Upper lobe of right lung (tissue), 1 donor: ENCODE measurements at regions not wholly inside any gene's neighbourhood (a gene's known extent, or its start where the extent isn't known, plus 50 kb on each side); places are given as distances from the start of the nearest gene placed in this dataset.
"Not testable (repeated sequence)": the region's sequence is repeated elsewhere in the genome, so short reads cannot be mapped to it uniquely, and the experiment has no call there.

Experiments used
- ATAC-seq: fragments of 200-7000 bp; cut with Tn5 transposase; one replicate; pipeline ENCODE4 v1.9.1; 2020; ENCODE audit warnings: mild to moderate bottlenecking, moderate library complexity
- DNase-seq: peaks from one replicate; pipeline ENCODE4 v3.0.0-alpha.2; 2020
- H3K27ac ChIP-seq: fragments of 200-600 bp; one replicate; pipeline ENCODE4 v1.8.0; 2022
- H3K27me3 ChIP-seq: fragments of 200-600 bp; one replicate; pipeline ENCODE4 v1.8.0; 2022; ENCODE audit warnings: mild to moderate bottlenecking
- H3K36me3 ChIP-seq: fragments of 200-600 bp; one replicate; pipeline ENCODE4 v1.8.0; 2022
- H3K4me1 ChIP-seq: fragments of 200-600 bp; one replicate; pipeline ENCODE4 v1.8.0; 2022
- H3K4me3 ChIP-seq: fragments of 200-600 bp; one replicate; pipeline ENCODE4 v1.8.0; 2022; ENCODE audit warnings: mild to moderate bottlenecking
- H3K9me3 ChIP-seq: fragments of 200-600 bp; one replicate; pipeline ENCODE4 v1.8.0; 2022
- intact Hi-C: fragments of 100-400 bp; cut with DNase I; formaldehyde crosslinking; loops from one replicate; pipeline ENCODE4 v1.11.0; 2022
- TF ChIP-seq, protein P1 (sequence below): fragments of 200-600 bp; IDR thresholded peaks from one replicate; pipeline ENCODE4 v1.8.0; 2022; ENCODE audit warnings: antibody characterized with exemption
- donor health status: DM: no; HTN: yes; CAD: no; lungs with severe emphysema.

DNA sequence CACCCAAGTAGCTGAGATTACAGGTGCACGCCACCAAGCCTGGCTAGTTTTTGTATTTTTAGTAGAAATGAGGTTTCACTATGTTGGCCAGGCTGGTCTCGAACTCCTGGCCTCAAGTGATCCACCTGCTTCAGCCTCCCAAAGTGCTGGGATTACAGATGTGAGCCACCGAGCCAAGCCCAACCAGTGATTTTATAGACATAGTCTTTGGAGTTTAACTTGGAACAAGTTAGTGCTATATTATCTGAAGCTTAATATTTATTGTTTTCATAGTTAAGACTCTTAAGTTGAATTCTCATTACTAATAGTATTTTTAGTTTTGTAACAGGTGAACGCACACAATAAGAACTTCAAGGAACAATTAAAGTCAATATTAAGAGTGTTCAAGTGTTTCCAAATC lies 122.1 kb downstream of the SPAG6 start:
- H3K9me3 ChIP-seq, H3K4me3 ChIP-seq, H3K27ac ChIP-seq, DNase-seq, H3K36me3 ChIP-seq, ATAC-seq, intact Hi-C loops, H3K4me1 ChIP-seq: not testable (repeated sequence)
- peaks cover 12% of the 10 kb centered on the region for H3K27me3 ChIP-seq

DNA sequence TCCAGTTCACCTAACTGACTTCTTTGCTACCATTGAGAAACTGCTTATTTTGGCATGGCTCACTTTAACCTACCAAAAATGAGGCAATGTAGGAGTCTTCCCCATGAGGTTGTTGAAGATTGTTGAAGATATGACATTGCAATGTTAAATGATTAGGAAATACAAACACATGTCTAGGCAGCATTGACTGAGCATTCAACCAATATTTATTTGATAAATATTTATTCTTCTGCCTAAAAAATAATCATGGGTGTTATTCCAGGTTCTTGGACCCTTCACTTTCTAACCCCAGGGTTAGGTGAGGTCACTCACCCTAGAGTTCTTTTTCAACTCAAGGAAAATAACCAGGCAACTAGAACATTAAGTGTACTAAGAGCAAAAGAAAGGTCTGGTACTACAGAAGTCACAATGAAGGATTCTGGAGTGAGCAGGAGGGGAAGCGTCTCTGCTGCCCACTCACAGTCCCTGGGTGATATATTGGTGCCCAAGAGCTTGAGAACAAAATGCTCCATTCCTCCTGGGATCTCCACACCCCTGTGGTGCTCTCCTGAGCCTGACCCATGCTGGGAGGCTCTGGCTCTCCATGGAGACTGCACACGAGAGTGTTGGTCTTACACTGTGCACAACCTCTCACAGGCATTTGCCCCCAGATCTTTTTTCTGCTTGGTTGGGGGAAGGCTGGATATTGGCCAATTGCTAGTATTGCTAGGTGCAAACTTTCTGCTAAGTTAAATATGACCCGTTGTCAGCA lies 123.4 kb downstream of the SPAG6 start:
- Histone ChIP-seq H3K36me3 (no peaks in the 10 kb centered on the region), H3K27ac (no peak overlapping the region), H3K27me3 (peaks cover 25% of the 10 kb centered on the region), H3K4me3 (no peak overlapping the region), H3K9me3 (no peaks in the 10 kb centered on the region), H3K4me1 (no peaks in the 10 kb centered on the region)
- intact Hi-C loops: no loop called here
- DNase-seq (no peak), ATAC-seq (peak; percentile 13)
- TF ChIP-seq, protein P1, sequence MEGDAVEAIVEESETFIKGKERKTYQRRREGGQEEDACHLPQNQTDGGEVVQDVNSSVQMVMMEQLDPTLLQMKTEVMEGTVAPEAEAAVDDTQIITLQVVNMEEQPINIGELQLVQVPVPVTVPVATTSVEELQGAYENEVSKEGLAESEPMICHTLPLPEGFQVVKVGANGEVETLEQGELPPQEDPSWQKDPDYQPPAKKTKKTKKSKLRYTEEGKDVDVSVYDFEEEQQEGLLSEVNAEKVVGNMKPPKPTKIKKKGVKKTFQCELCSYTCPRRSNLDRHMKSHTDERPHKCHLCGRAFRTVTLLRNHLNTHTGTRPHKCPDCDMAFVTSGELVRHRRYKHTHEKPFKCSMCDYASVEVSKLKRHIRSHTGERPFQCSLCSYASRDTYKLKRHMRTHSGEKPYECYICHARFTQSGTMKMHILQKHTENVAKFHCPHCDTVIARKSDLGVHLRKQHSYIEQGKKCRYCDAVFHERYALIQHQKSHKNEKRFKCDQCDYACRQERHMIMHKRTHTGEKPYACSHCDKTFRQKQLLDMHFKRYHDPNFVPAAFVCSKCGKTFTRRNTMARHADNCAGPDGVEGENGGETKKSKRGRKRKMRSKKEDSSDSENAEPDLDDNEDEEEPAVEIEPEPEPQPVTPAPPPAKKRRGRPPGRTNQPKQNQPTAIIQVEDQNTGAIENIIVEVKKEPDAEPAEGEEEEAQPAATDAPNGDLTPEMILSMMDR: no peak

DNA sequence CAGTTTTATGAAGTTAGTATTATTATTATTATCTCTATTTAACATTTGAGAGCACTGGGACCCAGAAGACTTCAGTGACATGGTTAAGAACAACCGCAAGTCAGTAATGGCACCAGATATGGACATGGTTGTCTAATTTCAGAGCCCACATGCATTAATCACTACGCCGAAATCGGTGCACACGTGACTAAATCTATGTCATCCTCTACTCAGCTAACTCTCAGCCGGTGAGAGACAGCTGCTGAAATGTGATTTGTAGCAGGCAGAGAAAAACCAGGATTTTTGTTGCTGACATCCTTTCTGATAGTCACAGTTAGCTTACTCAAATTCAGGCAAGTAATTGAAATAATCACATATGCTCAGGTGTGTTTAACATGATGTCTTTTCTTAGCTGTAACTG lies 127.7 kb downstream of the SPAG6 start:
- Histone ChIP-seq H3K27me3 (peaks cover 68% of the 10 kb centered on the region), H3K4me1 (peaks cover 13% of the 10 kb centered on the region), H3K4me3 (no peak overlapping the region), H3K9me3 (no peaks in the 10 kb centered on the region), H3K36me3 (no peaks in the 10 kb centered on the region), H3K27ac (no peak overlapping the region)
- TF ChIP-seq, protein P1: no peak
- ATAC-seq (no peak), DNase-seq (no peak)
- intact Hi-C loops: no loop called here

DNA sequence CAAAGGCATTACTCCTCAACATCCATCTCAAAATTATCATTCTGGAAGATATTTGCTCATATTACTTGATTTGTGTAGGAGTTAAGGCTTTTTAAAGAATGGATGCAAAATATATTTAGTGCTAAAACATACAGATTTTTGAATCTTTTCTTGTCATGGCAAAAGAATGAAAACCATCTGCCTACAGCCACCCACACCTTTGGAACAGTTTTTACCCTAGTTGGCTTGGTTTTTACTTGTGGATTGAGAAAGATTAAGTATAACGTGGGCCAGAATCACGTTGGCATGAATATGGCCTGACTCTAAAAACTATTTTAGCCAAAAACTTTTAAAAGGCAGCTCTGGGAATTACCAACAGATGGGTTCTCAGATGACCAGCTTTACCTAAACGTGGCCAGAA lies 128.2 kb downstream of the SPAG6 start:
- intact Hi-C loops: no loop called here
- Histone ChIP-seq H3K4me1 (peaks cover 13% of the 10 kb centered on the region), H3K36me3 (no peaks in the 10 kb centered on the region), H3K4me3 (no peak overlapping the region), H3K9me3 (no peaks in the 10 kb centered on the region), H3K27ac (no peak overlapping the region), H3K27me3 (peaks cover 69% of the 10 kb centered on the region)
- TF ChIP-seq, protein P1: no peak
- DNase-seq: no peak
- ATAC-seq: no peak

DNA sequence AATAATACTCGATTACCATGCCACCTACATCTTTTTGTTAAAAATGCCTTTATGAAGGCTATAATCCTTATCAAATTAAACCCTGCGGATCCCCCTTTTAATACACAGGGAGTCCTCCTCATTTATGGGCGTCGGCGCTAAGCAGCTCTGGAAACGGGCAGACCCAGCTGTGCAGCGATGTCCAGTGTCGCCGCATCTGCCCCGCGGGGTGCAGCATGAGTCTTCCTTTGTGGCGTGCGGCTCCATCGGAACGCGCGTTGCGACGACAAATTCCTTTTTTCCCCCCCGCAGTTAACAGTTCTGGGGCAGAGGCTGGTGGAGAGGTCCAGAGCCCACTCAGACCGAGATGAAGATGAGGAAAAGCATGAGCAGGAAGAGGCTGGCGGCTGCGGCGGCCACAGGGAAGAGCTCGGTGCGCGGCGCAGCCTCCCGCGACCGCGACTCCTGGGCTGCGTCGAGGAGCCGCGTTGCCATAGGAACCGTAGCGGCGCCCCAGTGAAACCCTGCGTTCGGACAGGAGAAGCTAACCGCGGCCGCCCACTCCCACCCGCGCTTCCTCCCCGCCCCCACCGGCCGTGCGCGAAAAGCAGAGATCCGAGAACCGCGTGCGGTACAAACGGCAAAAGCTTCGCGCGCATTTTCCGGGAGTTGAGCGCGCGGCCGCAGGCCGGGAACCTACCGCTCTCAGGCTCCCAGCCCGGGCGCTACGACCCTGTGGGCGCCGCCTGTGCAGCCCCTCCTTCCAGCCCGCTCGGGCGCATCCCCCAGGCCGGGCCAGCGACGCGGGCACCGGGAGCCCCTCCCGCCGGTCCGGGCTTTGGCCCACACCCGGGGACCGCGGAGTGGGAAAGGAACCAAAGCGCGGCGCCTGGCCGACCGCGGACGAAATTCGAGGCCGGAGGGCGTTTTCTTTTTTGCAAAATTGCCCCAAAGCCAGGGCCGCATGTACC lies 130.6 kb downstream of the SPAG6 start:
- peak overlapping the region; percentile 36 for H3K4me3 ChIP-seq
- intact Hi-C loops: no loop called here
- TF ChIP-seq, protein P1: no peak
- peaks cover 13% of the 10 kb centered on the region for H3K4me1 ChIP-seq
- no peaks in the 10 kb centered on the region for H3K9me3 ChIP-seq
- ATAC-seq: peak; percentile 39
- H3K27ac ChIP-seq: no peak overlapping the region
- H3K27me3 ChIP-seq: peaks cover 69% of the 10 kb centered on the region
- H3K36me3 ChIP-seq: no peaks in the 10 kb centered on the region
- DNase-seq: no peak
